Brain pericyte (primary cell): ENCODE measurements at regions not wholly inside any gene's neighbourhood (a gene's known extent, or its start where the extent isn't known, plus 50 kb on each side); places are given as distances from the start of the nearest gene placed in this dataset.
"Not testable (repeated sequence)": the region's sequence is repeated elsewhere in the genome, so short reads cannot be mapped to it uniquely, and the experiment has no call there.

Experiments used
- DNase-seq: peaks from one replicate; pipeline ENCODE4 v3.0.0-alpha.2; 2012; ENCODE audit warnings: low read depth, low spot score

DNA sequence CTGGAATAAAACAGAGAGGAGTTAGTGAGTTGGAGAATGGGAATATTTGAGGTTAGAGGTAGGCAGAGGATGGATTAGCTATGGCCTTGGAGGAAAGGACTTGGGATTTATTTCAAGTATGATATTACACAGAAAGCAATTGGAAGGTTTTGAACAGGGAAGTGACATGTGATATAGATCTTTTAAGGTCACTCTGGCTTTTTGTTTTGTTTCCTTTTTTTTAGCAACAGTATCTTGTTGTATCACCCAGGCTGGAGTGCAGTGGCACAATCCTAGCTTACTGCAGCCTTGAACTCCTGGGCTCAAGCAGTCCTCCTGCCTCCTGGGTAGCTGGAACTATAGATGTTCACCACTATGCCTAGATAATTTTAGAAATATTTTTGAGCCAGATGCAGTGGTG lies 190.3 kb downstream of the UTRN start:
- DNase-seq, result no peak

DNA sequence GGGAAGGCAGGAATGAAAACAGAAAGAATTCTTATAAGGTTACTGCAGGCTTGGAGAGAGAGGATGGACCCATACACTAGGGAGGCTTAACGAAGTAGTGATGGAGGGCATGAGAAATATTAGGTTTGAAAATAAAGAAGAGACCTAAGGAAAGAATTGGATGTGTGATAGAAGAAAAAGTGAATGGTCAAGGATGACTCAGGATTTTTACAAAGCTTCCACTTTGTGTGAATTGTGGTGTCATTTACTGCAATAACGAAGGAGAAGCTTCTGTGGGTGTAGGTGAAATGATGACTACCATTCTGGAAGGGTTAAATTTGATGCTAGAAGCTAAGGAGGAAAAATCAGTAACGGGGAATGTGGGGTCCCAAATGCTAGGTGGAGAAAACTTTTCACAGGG lies 191.2 kb downstream of the UTRN start:
- no peak for DNase-seq

DNA sequence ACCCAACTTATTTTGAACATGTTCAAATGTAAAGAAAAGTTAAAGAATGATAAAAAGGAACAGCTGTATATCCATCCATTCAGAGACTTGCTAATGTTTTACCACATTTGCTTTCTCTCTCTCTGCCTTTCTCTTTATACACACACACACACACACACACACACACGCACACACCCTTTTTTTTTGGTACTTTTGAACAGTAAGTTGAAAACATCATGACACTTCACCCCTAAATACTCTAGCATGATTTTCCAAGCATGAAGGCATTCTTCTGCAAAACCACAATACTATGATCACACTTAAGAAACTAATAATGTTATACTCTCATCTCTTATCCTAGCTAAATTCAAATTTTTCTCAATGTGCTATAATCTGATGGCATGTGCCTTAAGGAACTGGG lies 192.3 kb downstream of the UTRN start:
- no peak for DNase-seq

DNA sequence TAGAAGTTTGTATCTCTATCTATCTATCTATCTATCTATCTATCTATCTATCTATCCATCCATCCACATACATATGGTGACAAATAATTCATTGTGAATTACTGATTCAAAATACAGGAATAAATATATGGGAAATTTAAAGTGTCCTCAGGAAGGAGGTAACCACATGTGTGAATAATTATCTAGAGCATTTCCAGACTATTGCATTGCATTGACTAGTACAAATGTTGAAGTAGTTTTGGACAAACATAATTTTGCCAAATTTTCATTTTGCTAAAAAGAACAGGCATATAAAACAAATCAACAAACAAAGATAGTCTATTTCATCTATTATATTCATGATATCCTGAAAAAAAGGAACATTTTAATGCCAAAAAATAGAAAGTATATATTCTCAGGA lies 192.7 kb downstream of the UTRN start:
- no peak for DNase-seq

DNA sequence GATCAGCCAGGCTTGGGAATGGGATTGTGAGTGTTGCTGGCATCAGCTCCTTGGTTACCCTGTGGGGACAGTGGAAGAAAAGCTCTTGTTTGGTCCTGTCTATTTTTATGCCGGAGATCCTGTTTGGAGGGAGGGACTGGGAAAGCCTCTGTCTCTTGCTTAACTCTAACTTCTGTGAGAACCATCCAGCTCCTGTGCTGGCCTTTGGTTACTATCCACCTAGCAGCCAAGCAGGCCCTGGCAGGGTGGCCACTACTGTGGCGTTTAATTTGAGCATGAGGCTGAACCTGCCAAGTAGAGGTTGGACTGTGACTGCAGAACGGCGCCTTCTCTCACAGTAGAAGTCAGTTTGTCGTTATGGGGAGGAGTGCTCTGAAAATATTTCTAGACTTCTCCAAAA lies 193.3 kb downstream of the UTRN start:
- DNase-seq, result no peak

DNA sequence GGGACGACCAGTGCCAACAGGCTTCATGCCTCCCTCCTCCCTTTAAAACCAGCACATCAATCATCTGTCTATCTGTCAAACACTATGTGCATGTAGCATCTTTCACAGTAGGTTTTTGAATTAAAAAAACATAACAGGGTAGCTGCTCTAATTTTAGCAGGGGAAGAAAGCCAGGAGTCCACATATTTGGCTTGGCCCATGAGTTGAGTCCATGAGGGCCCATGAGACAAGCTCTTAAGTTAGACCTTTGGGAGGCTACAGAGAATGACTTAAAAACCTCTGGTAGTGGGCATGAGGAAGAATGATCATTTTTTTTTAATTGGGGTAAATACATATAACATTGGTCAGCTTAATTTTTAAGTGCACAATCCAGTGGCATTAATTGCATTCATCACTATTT lies 194.9 kb downstream of the UTRN start:
- no peak for DNase-seq

DNA sequence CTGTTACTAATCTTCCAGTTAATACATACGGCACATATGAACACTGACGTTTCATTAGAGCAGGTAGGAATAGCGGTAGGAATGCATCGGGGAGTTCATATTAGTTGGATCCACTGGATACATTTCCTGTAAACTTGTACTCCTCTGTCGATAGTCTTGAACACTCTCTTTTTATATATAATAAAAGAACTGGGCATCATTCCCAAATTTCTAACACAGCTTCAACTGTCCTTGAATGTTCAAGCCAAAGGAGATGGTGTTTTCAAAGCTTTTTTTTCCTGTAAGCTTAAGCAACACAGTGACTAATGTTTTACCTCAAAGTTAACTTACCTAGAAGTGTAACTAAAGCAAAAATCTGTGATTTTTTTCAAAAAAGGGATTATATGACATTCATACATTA lies 195.3 kb downstream of the UTRN start:
- no peak for DNase-seq

DNA sequence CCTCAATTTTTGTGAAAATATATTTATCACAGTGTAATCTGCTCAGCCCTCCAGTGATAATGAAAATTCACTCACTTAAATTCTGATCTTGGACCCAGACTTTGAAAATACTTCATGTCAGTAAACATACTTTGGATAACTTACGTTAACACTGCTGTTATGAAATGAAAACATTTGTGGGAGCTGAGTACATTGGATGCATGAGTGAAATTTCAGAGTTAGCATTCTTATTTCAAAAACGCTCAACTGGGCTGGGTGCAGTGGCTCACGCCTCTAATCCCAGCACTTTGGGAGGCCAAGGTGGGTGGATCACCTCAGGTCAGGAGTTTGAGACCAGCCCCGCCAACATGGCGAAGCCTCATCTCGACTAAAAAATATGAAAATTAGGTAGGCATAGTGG lies 196.4 kb downstream of the UTRN start:
- DNase-seq, result no peak

DNA sequence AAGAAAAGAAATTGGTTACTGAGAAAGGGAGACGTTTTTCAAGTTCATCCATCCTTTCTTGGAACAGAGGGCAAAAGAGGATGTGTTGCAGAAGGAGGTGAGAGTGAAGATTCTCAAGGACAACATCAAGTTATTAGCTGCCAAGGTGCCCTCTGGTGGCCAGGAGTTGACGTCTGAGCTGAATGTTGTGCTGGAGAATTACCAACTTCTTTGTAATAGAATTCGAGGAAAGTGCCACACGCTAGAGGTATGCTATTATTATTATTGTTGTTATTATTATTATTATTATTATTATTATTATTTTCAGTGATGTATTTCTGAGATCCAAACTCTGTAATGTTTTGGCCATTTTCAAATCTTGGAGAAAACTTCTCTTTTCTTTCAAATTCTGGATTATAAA lies 197.0 kb downstream of the UTRN start:
- peak; percentile 39 for DNase-seq

DNA sequence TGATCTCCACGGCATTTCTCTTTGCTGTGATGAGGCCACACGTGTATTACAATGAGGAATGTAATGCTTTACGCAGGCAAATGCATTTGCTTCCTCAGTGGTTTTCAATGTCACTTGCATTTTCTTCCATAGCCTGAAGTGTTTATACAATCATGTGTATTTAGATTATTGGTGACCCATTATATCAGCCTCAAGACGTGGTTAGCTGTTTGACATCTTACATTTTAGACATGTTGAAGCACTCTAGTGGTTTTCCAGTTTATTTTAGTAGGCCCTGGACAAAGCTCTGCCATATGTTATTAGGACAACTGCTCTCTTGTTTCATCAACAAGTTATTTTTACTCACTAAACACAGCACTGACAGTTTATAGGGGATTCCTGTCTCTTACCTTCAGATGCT lies 200.4 kb downstream of the UTRN start:
- DNase-seq, result no peak

DNA sequence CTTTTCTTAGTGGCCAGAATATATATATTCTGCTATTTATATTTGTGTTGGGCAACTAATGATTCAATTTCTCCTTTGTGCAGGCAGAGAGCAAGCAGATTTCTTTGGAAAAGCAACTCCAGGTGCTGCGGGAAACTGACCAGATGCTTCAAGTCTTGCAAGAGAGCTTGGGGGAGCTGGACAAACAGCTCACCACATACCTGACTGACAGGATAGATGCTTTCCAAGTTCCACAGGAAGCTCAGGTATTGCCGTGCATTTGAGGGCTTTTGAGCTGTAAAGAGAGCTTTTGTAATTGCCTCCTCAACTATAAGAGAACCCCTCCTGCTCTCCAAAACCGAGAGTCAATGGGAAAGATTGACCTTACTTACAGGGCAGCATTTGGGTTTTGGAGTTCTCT lies 203.5 kb downstream of the UTRN start:
- no peak for DNase-seq

DNA sequence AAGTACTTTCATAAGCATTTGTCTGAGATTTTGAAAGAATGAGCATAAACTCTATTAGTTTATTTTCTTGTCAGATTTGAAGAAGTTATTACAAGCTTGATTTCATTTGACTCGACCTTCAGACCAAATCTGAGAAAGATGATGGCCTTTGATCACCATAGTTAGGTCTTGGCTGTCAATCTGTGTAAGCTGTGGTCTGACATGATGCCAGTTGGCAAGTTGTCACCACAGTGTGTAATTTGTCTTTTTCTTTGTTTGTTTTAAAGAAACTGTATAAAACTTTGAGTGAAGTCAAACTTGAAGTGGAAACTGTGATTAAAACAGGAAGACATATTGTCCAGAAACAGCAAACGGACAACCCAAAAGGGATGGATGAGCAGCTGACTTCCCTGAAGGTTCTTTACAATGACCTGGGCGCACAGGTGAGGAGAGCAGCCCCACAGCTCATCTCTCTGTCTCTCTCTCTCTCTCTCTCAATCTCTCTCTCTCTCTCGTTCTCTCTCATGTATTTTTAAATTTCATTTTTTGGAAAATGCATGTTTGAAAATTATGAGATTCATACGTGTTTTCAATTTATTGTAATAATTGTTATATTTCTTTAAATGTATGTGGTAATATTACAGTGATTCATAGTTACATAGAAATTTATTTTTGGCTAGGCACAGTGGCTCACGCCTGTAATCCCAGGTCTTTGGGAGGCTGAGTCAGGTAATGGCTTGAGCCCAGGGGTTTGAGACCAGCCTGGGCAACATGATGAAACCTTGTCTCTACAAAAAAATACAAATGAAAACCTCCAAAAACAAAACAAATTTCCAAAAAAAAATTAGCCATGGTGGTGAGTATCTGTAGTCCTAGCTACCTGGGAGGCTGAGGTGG lies 208.1 kb downstream of the UTRN start:
- no peak for DNase-seq

DNA sequence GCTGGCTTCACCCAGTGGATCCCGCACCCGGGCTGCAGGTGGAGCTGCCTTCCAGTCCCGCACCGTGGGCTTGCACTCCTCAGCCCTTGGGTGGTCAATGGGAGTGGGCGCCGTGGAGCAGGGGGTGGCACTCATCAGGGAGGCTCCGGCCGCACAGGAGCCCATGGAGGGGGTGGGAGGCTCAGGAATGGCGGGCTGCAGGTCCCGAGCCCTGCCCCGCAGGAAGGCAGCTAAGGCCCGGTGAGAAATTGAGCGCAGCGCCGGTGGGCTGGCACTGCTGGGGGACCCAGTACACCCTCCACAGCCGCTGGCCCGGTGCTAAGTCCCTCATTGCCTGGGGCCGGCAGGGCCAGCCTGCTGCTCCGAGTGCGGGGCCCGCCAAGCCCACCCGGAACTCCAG lies 209.9 kb downstream of the UTRN start:
- DNase-seq, result not testable (repeated sequence)

DNA sequence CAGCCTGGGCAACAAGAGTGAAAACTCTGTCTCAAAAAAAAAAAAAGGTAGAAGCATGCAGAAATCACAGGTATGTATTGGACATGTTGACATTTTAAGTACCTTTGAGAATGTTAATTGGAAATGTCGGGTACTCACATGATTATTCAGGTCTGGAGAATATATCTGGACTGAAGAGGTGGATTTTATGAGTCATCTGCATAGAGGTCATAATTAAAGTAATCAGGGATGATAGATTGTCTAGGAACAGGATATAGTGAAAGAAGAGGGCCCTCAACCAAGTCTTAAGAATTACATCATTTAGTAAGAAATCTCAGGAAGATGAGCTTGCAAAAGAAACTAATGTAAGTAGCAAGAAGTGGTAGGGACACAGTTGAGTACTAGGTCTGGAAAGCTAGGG lies 212.5 kb downstream of the UTRN start:
- DNase-seq, result no peak

DNA sequence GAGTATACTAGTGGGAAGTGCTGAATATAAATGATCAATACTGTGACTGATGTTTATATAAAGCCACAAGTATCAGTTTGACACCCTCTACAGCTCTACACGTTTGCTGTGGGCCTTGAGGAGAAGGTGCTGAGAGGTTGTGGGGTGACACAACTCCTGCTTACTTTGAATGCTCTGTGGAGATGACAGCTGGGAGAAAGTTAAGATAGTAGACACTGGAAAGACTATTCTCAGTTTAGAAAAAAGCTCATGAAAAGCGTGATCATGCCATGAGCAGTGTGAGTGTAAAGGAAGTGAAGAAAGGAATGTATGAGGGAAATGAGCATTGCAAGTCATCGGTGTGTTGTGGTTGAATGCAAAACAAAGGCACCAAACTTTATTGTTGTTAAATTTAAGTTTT lies 215.8 kb downstream of the UTRN start:
- no peak for DNase-seq

DNA sequence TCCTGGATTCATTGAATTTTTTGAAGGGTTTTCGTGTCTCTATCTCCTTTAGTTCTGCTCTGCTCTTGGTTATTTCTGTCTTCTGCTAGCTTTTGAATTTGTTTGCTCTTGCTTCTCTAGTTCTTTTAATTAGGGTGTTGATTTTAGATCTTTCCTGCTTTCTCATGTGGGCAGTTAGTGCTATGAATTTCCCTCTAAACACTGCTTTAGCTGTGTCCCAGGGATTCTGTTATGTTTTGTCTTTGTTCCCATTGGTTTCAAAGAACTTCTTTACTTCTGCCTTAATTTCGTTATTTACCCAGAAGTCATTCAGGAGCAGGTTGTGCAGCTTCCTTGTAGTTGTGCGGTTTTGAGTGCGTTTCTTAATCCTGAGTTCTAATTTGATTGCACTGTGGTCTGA lies 220.1 kb downstream of the UTRN start:
- not testable (repeated sequence) for DNase-seq

DNA sequence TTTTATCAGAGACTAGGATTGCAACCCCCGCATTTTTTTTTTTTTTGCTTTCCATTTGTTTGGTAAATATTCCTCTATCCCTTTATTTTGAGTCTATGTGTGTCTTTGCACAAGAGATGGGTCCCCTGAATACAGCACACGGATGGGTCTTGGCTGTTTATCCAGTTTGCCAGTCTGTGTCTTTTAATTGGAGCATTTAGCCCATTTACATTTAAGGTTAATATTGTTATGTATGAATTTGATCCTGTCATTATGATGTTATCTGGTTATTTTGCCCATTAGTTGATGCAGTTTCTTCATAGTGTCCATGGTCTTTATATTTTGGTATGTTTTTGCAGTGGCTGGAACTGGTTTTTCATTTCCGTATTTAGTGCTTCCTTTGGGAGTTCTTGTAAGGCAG lies 220.9 kb downstream of the UTRN start:
- DNase-seq, result not testable (repeated sequence)

DNA sequence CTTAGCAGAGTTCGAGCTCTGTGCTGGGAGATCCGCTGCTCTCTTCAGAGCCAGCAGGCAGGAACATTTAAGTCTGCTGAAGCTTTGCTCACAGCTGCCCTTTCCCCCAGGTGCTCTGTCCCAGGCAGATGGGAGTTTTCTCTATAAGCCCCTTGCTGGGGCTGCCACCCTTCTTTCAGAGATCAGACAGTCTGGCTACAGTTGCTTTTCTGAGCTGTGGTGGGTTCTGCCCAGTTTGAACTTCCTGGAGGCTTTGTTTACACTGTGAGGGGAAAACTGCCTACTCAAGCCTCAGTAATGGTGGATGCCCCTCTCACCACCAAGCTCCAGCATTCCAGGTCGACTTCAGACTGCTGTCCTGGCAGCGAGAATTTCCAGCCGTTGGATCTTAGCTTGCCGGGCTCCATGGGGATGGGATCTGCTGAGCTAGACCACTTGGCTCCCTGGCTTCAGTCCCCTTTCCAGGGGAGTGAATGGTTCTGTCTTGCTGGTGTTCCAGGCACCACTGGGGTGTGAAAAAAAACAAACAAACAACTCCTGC lies 222.7 kb downstream of the UTRN start:
- not testable (repeated sequence) for DNase-seq

DNA sequence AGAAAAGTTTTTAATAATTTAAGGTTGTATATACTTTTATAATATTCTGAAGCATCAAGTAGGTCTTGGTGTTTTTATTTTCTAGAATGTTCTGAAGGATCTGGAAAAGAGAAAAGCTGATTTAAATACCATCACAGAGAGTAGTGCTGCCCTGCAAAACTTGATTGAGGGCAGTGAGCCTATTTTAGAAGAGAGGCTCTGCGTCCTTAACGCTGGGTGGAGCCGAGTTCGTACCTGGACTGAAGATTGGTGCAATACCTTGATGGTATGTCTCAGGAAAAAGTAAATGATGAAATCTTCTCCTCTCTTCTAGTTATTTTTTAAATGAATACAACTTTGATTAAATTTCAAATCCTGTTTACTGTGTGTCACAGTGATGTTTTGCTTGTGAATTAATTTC lies 225.7 kb downstream of the UTRN start:
- DNase-seq, result no peak

DNA sequence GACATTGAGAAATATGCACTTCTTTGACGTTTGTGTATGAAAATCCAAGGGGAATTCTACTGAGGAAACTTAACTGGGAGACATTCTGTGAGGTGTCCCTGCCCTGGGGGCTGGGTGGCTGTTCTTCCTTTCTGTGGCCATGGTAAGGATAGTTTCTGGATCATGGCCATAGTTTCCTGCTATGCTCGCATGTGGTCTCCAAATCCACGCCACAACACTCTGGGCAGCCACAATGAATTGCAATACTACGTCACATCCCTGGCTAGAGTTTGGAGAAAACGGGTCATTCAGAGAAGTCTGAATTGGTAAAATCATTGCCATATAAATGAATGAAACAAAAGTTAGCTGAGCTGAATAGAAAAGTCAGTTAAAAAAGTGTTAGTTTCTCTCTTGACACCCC lies 230.6 kb downstream of the UTRN start:
- DNase-seq, result no peak

DNA sequence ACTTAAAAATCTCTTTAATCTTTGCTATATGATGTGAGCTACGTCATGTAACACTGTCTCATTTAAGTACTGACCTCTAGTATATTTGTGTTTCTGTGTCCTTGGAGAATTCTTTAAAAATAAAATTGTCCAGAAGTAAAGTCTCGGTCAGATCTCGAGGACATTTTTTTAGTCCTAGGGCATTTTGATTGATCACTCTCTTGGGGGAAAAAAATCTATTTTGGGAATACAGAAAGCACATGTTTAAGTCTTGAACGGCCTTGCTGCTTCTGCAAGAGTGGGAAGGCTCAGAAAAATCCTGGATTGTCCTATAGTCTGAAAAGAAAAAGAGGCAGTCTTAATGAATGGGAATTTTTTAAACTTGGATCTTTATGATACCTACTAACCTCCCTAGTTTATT lies 234.3 kb downstream of the UTRN start:
- no peak for DNase-seq

DNA sequence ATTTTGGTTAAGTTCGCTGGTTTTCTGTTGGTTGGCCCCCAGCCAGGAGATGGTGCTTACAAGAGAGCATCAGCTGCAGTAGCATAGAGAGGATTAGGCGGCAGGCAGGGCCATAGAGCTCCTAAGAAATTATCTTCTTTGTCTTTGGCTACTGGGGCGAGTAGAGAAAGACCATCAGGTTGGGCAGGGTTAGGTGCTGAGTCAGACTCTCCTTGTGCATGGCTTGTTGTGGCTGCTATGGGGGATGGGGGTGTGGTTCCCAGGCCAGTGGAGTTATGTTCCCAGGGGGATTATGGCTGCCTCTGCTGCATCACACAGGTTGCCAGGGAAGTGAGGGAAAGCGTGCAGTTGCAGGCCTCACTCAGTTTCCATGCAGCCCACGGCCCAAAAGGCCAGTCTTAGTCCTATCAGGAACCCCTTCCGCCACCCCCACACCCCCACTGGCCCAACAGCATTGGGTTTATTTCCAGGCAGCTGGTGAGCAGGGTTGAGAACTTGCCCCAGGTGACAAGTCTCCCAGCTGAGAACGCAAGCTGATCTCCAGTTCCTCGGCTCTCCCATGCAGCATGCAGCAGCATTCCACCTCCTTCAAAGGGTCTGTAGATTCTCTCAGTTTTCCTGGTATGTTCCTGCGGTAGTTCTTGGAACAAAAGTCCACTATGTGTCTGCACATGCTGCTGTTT lies 243.7 kb downstream of the UTRN start:
- no peak for DNase-seq

DNA sequence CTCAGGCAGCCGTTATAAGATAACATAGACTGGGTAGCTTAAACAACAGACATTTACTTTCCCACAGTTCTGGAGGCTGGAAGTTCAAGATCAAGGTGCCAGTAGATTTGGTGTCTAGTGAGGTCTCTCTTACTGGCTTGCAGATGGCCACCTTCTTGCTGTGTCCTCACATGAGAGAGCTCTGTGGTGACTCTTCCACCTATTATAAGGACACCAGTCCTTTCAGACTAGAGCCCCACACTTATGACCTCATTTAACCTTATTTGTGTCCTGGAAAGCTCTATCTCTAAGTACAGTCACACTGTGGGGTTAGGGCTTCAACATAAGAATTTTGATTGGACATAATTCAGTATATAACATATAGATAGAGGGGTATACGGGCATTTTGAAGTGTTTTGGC lies 245.0 kb downstream of the UTRN start:
- no peak for DNase-seq
